Muscle of leg (tissue), 3 donors: ENCODE measurements at regions not wholly inside any gene's neighbourhood (a gene's known extent, or its start where the extent isn't known, plus 50 kb on each side); places are given as distances from the start of the nearest gene placed in this dataset.

Experiments used
- DNase-seq: peaks from one replicate; pipeline ENCODE4 v3.0.0; 2013
- H3K27ac ChIP-seq: one replicate; pipeline ENCODE4 v1.5.1; 2013; ENCODE audit warnings: mild to moderate bottlenecking, low read length, control low read depth
- H3K27me3 ChIP-seq: one replicate; pipeline ENCODE4 v1.6.1; 2013; ENCODE audit warnings: low read length; ENCODE audit not compliant: control insufficient read depth, insufficient read depth
- H3K36me3 ChIP-seq: one replicate; pipeline ENCODE4 v1.6.1; 2013; ENCODE audit warnings: low read length; ENCODE audit not compliant: control insufficient read depth, insufficient read depth
- H3K4me1 ChIP-seq: one replicate; pipeline ENCODE4 v1.6.1; 2013; ENCODE audit warnings: low read length; ENCODE audit not compliant: control insufficient read depth, insufficient read depth
- H3K4me3 ChIP-seq: one replicate; pipeline ENCODE4 v1.5.1; 2013; ENCODE audit warnings: low read length, control low read depth
- H3K9me3 ChIP-seq: replicated peaks from 2 replicates; pipeline ENCODE4 v1.6.1; 2013; ENCODE audit warnings: low read depth, low read length; ENCODE audit not compliant: control insufficient read depth
- WGBS: methylation state at CpG from one replicate; pipeline ENCODE4 v1.1.5; 2013; ENCODE audit warnings: missing lambda C conversion rate; ENCODE audit not compliant: insufficient coverage; 5-methylcytosine and 5-hydroxymethylcytosine counted together

- H3K4me3 ChIP-seq = no peak overlapping the region
- DNase-seq = no peak
- no peaks in the 10 kb centered on the region for H3K36me3 ChIP-seq
- no peaks in the 10 kb centered on the region for H3K27me3 ChIP-seq
- no peaks in the 10 kb centered on the region for H3K4me1 ChIP-seq
- no CpG with 5 or more reads among the region's 2 CpGs for WGBS
- no peak overlapping the region for H3K27ac ChIP-seq
- no peaks in the 10 kb centered on the region for H3K9me3 ChIP-seq
Observed at GRCh38 chr1:220322570-220322969, 50.3 kb upstream of the RAB3GAP2 start.
